Activated T-helper 2 cell treated with anti-CD3 and anti-CD28 coated beads, Interferon-gamma antibody, Interleukin-2, Interleukin-4, amounts not matched to agents 10 μg/mL and 5 μg/mL and 100 μg/mL, durations not matched to agents 14 hours and 24 hours and 36 hours (primary cell): ENCODE measurements at regions not wholly inside any gene's neighbourhood (a gene's known extent, or its start where the extent isn't known, plus 50 kb on each side); places are given as distances from the start of the nearest gene placed in this dataset.
A peak's percentile ranks its signal among the peaks of the same experiment; 100 is the strongest.
"Not testable (repeated sequence)": the region's sequence is repeated elsewhere in the genome, so short reads cannot be mapped to it uniquely, and the experiment has no call there.

Source experiments
- DNase-seq: peaks from one replicate; pipeline ENCODE4 v3.0.0; 2021; ENCODE audit warnings: low spot score
- H3K27ac Mint-ChIP-seq: one replicate; pipeline ENCODE4 v1.8.0; 2021; ENCODE audit warnings: mixed read lengths
- H3K27me3 Mint-ChIP-seq: one replicate; pipeline ENCODE4 v1.8.0; 2021; ENCODE audit warnings: low read depth, mixed read lengths
- H3K36me3 Mint-ChIP-seq: one replicate; pipeline ENCODE4 v1.8.0; 2021; ENCODE audit warnings: low read depth, mixed read lengths
- H3K4me1 Mint-ChIP-seq: one replicate; pipeline ENCODE4 v1.8.0; 2021; ENCODE audit warnings: low read depth, mixed read lengths
- H3K4me3 Mint-ChIP-seq: one replicate; pipeline ENCODE4 v1.8.0; 2021; ENCODE audit warnings: low read depth, mild to moderate bottlenecking, moderate library complexity, mixed read lengths
- H3K9me3 Mint-ChIP-seq: one replicate; pipeline ENCODE4 v1.8.0; 2021; ENCODE audit warnings: mixed read lengths
- intact Hi-C: fragments of 100-400 bp; cut with micrococcal nuclease; formaldehyde crosslinking; loops from one replicate; pipeline ENCODE4 v1.15.1; 2023

GRCh38 chr20:59482351-59483187 is 121.8 kb upstream of the PHACTR3 start:
- DNase-seq: no peak
- intact Hi-C loops: no loop called here
- H3K4me3 Mint-ChIP-seq: no peak overlapping the region
- peaks cover 9% of the 10 kb centered on the region for H3K27me3 Mint-ChIP-seq
- H3K9me3 Mint-ChIP-seq: no peaks in the 10 kb centered on the region
- H3K36me3 Mint-ChIP-seq: no peaks in the 10 kb centered on the region
- H3K4me1 Mint-ChIP-seq: no peaks in the 10 kb centered on the region
- no peak overlapping the region for H3K27ac Mint-ChIP-seq

DNA sequence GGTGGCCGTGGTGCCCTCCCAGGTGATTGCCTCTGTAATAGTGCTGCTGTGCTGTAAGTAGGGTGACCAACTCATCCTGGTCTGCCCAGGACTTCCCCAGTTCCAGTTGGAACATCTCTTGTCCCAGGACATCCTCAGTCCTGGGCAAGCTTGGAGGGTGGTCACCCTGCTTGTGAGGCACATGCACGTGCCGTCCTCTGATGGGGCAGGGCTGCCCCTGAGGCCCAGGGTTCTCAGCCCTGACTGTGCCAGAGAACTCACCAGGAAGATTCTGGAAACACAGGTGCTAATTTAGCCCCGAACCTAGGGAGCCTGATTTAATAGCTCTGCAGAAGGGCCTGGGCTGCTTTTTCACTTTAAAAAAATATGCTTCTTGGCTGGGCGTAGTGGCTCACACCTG is 120.9 kb upstream of the PHACTR3 start:
- Mint-ChIP-seq H3K27ac (no peak overlapping the region), H3K9me3 (no peaks in the 10 kb centered on the region), H3K27me3 (peaks cover 5% of the 10 kb centered on the region), H3K4me3 (no peak overlapping the region), H3K4me1 (no peaks in the 10 kb centered on the region), H3K36me3 (no peaks in the 10 kb centered on the region)
- intact Hi-C loops: no loop called here
- DNase-seq: no peak

GRCh38 chr20:59484228-59484627 is 120.1 kb upstream of the PHACTR3 start:
- Mint-ChIP-seq H3K36me3 (no peaks in the 10 kb centered on the region), H3K27me3 (peaks cover 2% of the 10 kb centered on the region), H3K4me1 (no peaks in the 10 kb centered on the region), H3K27ac (no peak overlapping the region), H3K4me3 (no peak overlapping the region), H3K9me3 (no peaks in the 10 kb centered on the region)
- intact Hi-C loops: no loop called here
- DNase-seq: no peak

DNA sequence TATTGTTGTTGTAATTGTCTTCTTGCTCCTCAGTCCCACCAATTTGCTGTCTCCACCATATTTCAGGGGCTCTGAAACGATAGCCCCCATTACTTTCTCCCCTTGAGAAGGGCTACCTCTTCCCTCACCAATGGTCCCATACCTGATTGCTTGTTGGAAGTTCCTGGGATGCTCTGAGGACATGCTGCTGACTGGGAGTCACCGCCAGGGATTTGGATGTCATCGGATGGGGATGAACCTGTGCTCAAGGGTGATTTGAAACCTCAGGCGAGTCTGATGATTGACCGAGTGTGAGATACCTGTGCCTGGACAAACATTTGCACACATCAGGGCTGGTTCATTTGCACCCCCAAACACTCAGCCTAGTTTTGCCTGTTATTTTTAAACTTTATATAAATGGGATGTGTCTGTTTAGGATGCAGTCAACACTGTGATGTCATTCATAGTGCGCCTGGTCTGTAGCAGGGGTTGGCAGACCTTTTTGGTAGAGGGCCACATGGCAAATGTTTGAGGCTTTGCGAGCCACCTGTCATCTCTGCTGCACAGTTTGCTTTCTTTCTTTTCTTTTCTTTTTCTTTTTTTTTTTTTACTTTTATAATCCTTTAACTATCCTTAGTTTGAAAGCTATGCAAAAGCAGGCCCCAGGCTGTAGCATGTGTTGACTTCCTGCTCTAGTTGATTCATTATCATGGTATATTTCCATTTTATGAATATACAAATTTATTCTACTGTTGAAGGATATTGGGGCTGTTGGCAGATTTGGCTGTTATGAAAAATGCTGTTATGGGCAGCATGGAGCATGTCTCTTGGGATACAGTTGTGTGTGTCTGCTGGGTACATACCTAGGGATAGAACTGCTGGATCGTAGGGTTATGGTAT is 118.5 kb upstream of the PHACTR3 start:
- H3K9me3 Mint-ChIP-seq: no peaks in the 10 kb centered on the region
- H3K4me1 Mint-ChIP-seq: no peaks in the 10 kb centered on the region
- H3K36me3 Mint-ChIP-seq: no peaks in the 10 kb centered on the region
- no peak for DNase-seq
- peaks cover 2% of the 10 kb centered on the region for H3K27me3 Mint-ChIP-seq
- intact Hi-C loops: no loop called here
- no peak overlapping the region for H3K27ac Mint-ChIP-seq
- no peak overlapping the region for H3K4me3 Mint-ChIP-seq

GRCh38 chr20:59488459-59488858 is 115.9 kb upstream of the PHACTR3 start:
- H3K9me3 Mint-ChIP-seq, intact Hi-C loops, H3K4me1 Mint-ChIP-seq, H3K27ac Mint-ChIP-seq, DNase-seq, H3K27me3 Mint-ChIP-seq, H3K4me3 Mint-ChIP-seq, H3K36me3 Mint-ChIP-seq: not testable (repeated sequence)

- intact Hi-C loops, H3K27me3 Mint-ChIP-seq: not testable (repeated sequence)
Measured at GRCh38 chr20:59490196-59491004, 113.9 kb upstream of the PHACTR3 start.

GRCh38 chr20:59491884-59492283 is 112.5 kb upstream of the PHACTR3 start:
- H3K36me3 Mint-ChIP-seq: no peaks in the 10 kb centered on the region
- H3K4me1 Mint-ChIP-seq: no peaks in the 10 kb centered on the region
- H3K4me3 Mint-ChIP-seq: no peak overlapping the region
- DNase-seq: no peak
- intact Hi-C loops: no loop called here
- peaks cover 4% of the 10 kb centered on the region for H3K27me3 Mint-ChIP-seq
- no peaks in the 10 kb centered on the region for H3K9me3 Mint-ChIP-seq
- H3K27ac Mint-ChIP-seq: no peak overlapping the region

More at GRCh38 chr20:59490196-59491004, 113.9 kb upstream of the PHACTR3 start:
- DNase-seq, H3K4me1 Mint-ChIP-seq, H3K27ac Mint-ChIP-seq, H3K9me3 Mint-ChIP-seq, H3K36me3 Mint-ChIP-seq, H3K4me3 Mint-ChIP-seq: not testable (repeated sequence)

DNA sequence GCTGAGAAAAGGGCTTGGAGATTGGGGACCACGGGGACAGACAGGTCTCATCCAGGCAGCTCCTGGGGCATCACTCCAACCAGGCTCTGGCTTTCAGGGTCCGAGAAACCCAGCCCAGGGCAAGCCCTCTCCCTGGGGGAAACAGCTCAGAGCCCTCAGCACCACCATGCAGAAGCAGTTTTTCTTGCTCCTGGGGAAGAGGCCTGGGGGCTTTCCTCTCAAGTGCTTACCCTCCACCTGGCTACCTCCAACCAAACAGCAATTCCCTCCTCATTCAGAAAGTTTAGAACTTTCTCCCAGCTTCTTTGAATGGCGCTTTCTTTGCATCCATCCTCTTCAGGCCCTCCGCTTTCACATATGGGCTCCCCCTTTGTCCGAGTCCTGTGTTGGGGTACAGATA is 110.4 kb upstream of the PHACTR3 start:
- Mint-ChIP-seq H3K4me3 (no peak overlapping the region), H3K36me3 (no peaks in the 10 kb centered on the region), H3K27ac (no peak overlapping the region), H3K4me1 (no peaks in the 10 kb centered on the region), H3K9me3 (no peaks in the 10 kb centered on the region), H3K27me3 (peaks cover 4% of the 10 kb centered on the region)
- no peak for DNase-seq
- intact Hi-C loops: loop anchor here (1.0 kb wide), 1 partner anchor 17 kb away; no protein-coding TSS in a partner anchor

DNA sequence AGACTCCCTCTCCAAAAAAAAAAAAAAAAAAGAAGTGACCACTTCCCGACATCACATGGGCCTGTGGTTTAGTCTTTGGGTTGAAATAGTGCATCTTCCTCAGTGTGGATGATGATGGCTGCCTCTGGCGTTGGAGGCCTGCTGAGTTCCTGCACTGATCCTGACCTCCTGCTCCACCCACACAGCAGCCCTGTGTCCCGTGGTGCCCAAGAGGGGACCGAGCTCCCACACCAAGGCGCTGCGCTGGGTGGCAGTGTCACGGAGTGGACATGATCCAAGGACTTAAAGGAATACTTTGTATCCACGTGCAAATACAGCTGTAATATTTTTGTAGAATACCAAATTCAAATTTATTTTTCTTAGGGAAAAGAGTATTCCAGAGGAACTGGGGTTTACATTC is 109.2 kb upstream of the PHACTR3 start:
- Mint-ChIP-seq H3K27me3 (peaks cover 9% of the 10 kb centered on the region), H3K4me1 (no peaks in the 10 kb centered on the region), H3K27ac (no peak overlapping the region), H3K9me3 (no peaks in the 10 kb centered on the region), H3K36me3 (no peaks in the 10 kb centered on the region), H3K4me3 (no peak overlapping the region)
- intact Hi-C loops: no loop called here
- no peak for DNase-seq

GRCh38 chr20:59495894-59496510 is 108.3 kb upstream of the PHACTR3 start:
- H3K9me3 Mint-ChIP-seq: no peaks in the 10 kb centered on the region
- peak; percentile 36 for DNase-seq
- peaks cover 9% of the 10 kb centered on the region for H3K27me3 Mint-ChIP-seq
- no peak overlapping the region for H3K4me3 Mint-ChIP-seq
- no peak overlapping the region for H3K27ac Mint-ChIP-seq
- no peaks in the 10 kb centered on the region for H3K36me3 Mint-ChIP-seq
- H3K4me1 Mint-ChIP-seq: no peaks in the 10 kb centered on the region
- intact Hi-C loops: no loop called here

DNA sequence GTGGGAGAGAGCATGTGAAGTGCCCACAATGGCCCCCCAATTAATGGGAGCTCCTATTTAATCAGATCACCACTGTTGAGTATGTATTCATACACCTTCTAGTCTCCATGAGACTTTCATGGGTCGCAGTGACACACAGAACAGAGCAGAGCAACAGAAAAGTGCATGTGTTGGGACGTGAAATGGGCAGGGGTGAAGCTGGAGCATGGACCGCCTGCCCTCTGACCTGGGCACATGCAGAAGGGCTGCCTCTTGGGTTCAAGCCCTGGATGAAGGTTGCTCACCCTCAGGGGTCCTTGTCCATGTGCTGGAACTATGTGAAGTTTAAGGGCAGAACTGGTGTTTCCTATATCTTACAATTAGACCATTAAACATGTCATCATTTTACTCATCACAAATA is 106.0 kb upstream of the PHACTR3 start:
- no peaks in the 10 kb centered on the region for H3K9me3 Mint-ChIP-seq
- intact Hi-C loops: no loop called here
- no peak for DNase-seq
- peaks cover 9% of the 10 kb centered on the region for H3K27me3 Mint-ChIP-seq
- no peak overlapping the region for H3K4me3 Mint-ChIP-seq
- no peak overlapping the region for H3K27ac Mint-ChIP-seq
- no peaks in the 10 kb centered on the region for H3K4me1 Mint-ChIP-seq
- H3K36me3 Mint-ChIP-seq: no peaks in the 10 kb centered on the region

DNA sequence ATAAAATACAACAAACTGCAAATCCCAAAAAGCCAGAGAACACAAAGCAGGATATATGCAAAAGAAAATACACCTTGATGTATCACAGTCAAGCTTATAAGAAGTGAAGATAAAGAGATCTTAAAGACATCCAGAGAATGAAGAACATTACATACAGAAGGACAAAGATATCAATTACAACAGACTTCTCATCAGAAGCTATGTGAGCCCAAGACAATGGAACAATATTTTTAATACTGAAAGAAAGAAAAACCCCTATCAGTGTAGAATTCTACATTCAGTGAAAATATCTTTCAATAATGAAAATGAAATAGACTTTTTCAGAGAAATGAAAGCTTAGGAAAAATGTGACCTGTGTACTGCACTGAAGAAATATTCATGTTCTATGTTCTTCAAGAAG is 104.5 kb upstream of the PHACTR3 start:
- Mint-ChIP-seq H3K27me3 (peaks cover 9% of the 10 kb centered on the region), H3K9me3 (no peaks in the 10 kb centered on the region), H3K4me1 (no peaks in the 10 kb centered on the region), H3K36me3 (no peaks in the 10 kb centered on the region), H3K4me3 (no peak overlapping the region), H3K27ac (no peak overlapping the region)
- no peak for DNase-seq
- intact Hi-C loops: no loop called here
